GM23338 (cell line): ENCODE measurements at regions not wholly inside any gene's neighbourhood (a gene's known extent, or its start where the extent isn't known, plus 50 kb on each side); places are given as distances from the start of the nearest gene placed in this dataset.

Experiments
- ATAC-seq: fragments of 200-7000 bp; cut with Tn5 transposase; 3 replicates; pipeline ENCODE4 v1.9.1; 2020
- DNase-seq: peaks from one replicate; pipeline ENCODE4 v3.0.0-alpha.2; 2015; ENCODE audit warnings: low spot score
- H2AFZ ChIP-seq: fragments of 200-600 bp; sonication (generic); 2 replicates; pipeline ENCODE4 v1.8.0; 2016; ENCODE audit warnings: antibody characterized with exemption, mild to moderate bottlenecking, moderate library complexity
- H3F3A ChIP-seq: fragments of 200-600 bp; sonication (generic); replicated peaks from 2 replicates; pipeline ENCODE4 v1.8.0; 2017; ENCODE audit warnings: antibody characterized with exemption, mixed run types, low read depth
- H3K27ac ChIP-seq: fragments of 200-600 bp; sonication (generic); 2 replicates; pipeline ENCODE4 v1.6.1; 2016; ENCODE audit warnings: low read depth
- H3K27me3 ChIP-seq: fragments of 200-600 bp; sonication (generic); 2 replicates; pipeline ENCODE4 v1.8.0; 2016; ENCODE audit warnings: mild to moderate bottlenecking, mixed run types, moderate library complexity; ENCODE audit not compliant: insufficient read depth
- H3K36me3 ChIP-seq: fragments of 200-600 bp; sonication (generic); 2 replicates; pipeline ENCODE4 v1.8.0; 2016; ENCODE audit warnings: mild to moderate bottlenecking; ENCODE audit not compliant: insufficient read depth
- H3K4me1 ChIP-seq: fragments of 200-600 bp; sonication (generic); 2 replicates; pipeline ENCODE4 v1.8.0; 2016; ENCODE audit warnings: mild to moderate bottlenecking, moderate library complexity; ENCODE audit not compliant: insufficient read depth
- H3K4me2 ChIP-seq: fragments of 200-600 bp; sonication (generic); 2 replicates; pipeline ENCODE4 v1.7.1; 2017; ENCODE audit warnings: mixed run types
- H3K4me3 ChIP-seq: fragments of 200-600 bp; sonication (generic); 2 replicates; pipeline ENCODE4 v1.6.1; 2016; ENCODE audit warnings: mixed run types
- H3K79me2 ChIP-seq: fragments of 200-600 bp; sonication (generic); replicated peaks from 2 replicates; pipeline ENCODE4 v1.8.0; 2017; ENCODE audit warnings: mild to moderate bottlenecking; ENCODE audit not compliant: insufficient read depth
- H3K9me2 ChIP-seq: fragments of 200-600 bp; sonication (generic); 2 replicates; pipeline ENCODE4 v1.8.0; 2017; ENCODE audit not compliant: insufficient read depth
- H4K20me1 ChIP-seq: fragments of 200-600 bp; sonication (generic); replicated peaks from 2 replicates; pipeline ENCODE4 v1.8.0; 2017; ENCODE audit warnings: mild to moderate bottlenecking; ENCODE audit not compliant: insufficient read depth
- H3K27ac Mint-ChIP-seq: 2 replicates; pipeline ENCODE4 v1.8.0; 2020; ENCODE audit warnings: inconsistent platforms, mild to moderate bottlenecking, moderate library complexity, mixed read lengths
- H3K27me3 Mint-ChIP-seq: 3 replicates; pipeline ENCODE4 v1.8.0; 2022; ENCODE audit warnings: low read depth, mild to moderate bottlenecking, moderate library complexity, mixed read lengths, inconsistent platforms; ENCODE audit not compliant: insufficient read depth, poor library complexity
- H3K36me3 Mint-ChIP-seq: 3 replicates; pipeline ENCODE4 v1.8.0; 2021; ENCODE audit warnings: low read depth, mild to moderate bottlenecking, inconsistent platforms, moderate library complexity, mixed read lengths
- H3K4me1 Mint-ChIP-seq: 3 replicates; pipeline ENCODE4 v1.8.0; 2020; ENCODE audit warnings: mild to moderate bottlenecking, inconsistent platforms, mixed read lengths
- H3K4me3 Mint-ChIP-seq: 3 replicates; pipeline ENCODE4 v1.8.0; 2021; ENCODE audit warnings: moderate library complexity, mild to moderate bottlenecking, inconsistent platforms, mixed read lengths
- H3K9me3 Mint-ChIP-seq: 3 replicates; pipeline ENCODE4 v1.8.0; 2020; ENCODE audit warnings: moderate library complexity, mild to moderate bottlenecking, inconsistent platforms, mixed read lengths
- CREB1 ChIP-seq: fragments of 250-450 bp; sonication (Bioruptor Pico); IDR thresholded peaks from 2 replicates; pipeline ENCODE4 v1.5.0; 2020; ENCODE audit warnings: low read depth, mild to moderate bottlenecking, moderate library complexity
- CTCF ChIP-seq, 2 experiments: fragments of 200-600 bp in 1 of 2; sonication (generic) in 1 of 2; conservative IDR thresholded peaks; 2 replicates each; pipeline versions ENCODE4 v1.5.1 to v1.6.1; 2016 to 2017; ENCODE audit warnings: antibody characterized with exemption in 2 of 2, low read depth in 2 of 2, mild to moderate bottlenecking in 2 of 2, moderate library complexity in 1 of 2
- ETS1 ChIP-seq: IDR thresholded peaks from 2 replicates; pipeline ENCODE4 v1.6.1; 2016; ENCODE audit warnings: antibody characterized with exemption
- EZH2 ChIP-seq: fragments of 200-600 bp; sonication (generic); IDR thresholded peaks from one replicate; pipeline ENCODE4 v1.8.0; 2017; ENCODE audit warnings: antibody characterized with exemption, mild to moderate bottlenecking, low read depth; ENCODE audit not compliant: unreplicated experiment
- NANOG ChIP-seq: IDR thresholded peaks from 2 replicates; pipeline ENCODE4 v1.6.1; 2016; ENCODE audit warnings: antibody characterized with exemption, borderline replicate concordance
- REST ChIP-seq: IDR thresholded peaks from one replicate; pipeline ENCODE4 v1.6.1; 2018; ENCODE audit warnings: antibody characterized with exemption; ENCODE audit not compliant: unreplicated experiment
- STAT1 ChIP-seq: IDR thresholded peaks from one replicate; pipeline ENCODE4 v1.6.1; 2016; ENCODE audit warnings: antibody characterized with exemption; ENCODE audit not compliant: unreplicated experiment
- ZNF114 ChIP-seq: fragments of 250-450 bp; sonication (Bioruptor Pico); IDR thresholded peaks from 2 replicates; pipeline ENCODE4 v1.5.0; 2020; ENCODE audit warnings: mild to moderate bottlenecking, moderate library complexity
- ZNF331 ChIP-seq: fragments of 250-450 bp; sonication (Bioruptor Pico); IDR thresholded peaks from 2 replicates; pipeline ENCODE4 v1.5.0; 2020; ENCODE audit warnings: low read depth, mild to moderate bottlenecking, moderate library complexity

GRCh38 chr5:164497311-164498064 lies 992.1 kb downstream of the MAT2B start:
- H3K4me1 Mint-ChIP-seq, result peaks cover 32% of the 10 kb centered on the region
- TF ChIP-seq CREB1 (CRISPR knock-in tag), result no peak
- no peak for TF ChIP-seq STAT1
- Histone ChIP-seq H3F3A (no peaks in the 10 kb centered on the region), H3K36me3 (no peaks in the 10 kb centered on the region), H2AFZ (no peak overlapping the region), H3K9me2 (0 out of 2 replicates have a peak, but pooled peaks cover under 1% of the 10 kb centered on the region), H3K4me3 (no peak overlapping the region), H3K27ac (no peak overlapping the region), H4K20me1 (no peaks in the 10 kb centered on the region), H3K4me2 (no peak overlapping the region), H3K4me1 (peaks cover 30% of the 10 kb centered on the region), H3K27me3 (no peaks in the 10 kb centered on the region), H3K79me2 (no peaks in the 10 kb centered on the region)
- no peaks in the 10 kb centered on the region for H3K27me3 Mint-ChIP-seq
- H3K36me3 Mint-ChIP-seq, result no peaks in the 10 kb centered on the region; the same call in 2 of the 3 replicates
- peak overlapping the region; percentile 47; the same call in 1 of the 2 replicates for H3K27ac Mint-ChIP-seq
- ATAC-seq (no peak), DNase-seq (no peak)
- no peak overlapping the region for H3K4me3 Mint-ChIP-seq
- H3K9me3 Mint-ChIP-seq, result no peaks in the 10 kb centered on the region; the same call in 2 of the 3 replicates

- TF ChIP-seq ETS1, result no peak
- TF ChIP-seq NANOG, result peak; percentile 70; the same call in 1 of the 2 replicates
- Histone ChIP-seq H4K20me1 (no peaks in the 10 kb centered on the region), H3K36me3 (no peaks in the 10 kb centered on the region), H3K4me1 (peaks cover 30% of the 10 kb centered on the region), H3K27me3 (no peaks in the 10 kb centered on the region), H3K9me2 (no peaks in the 10 kb centered on the region), H3F3A (no peaks in the 10 kb centered on the region), H3K79me2 (no peaks in the 10 kb centered on the region), H3K4me3 (peak overlapping the region; percentile 9; the same call in 1 of the 2 replicates), H2AFZ (no peak overlapping the region), H3K4me2 (0 out of 2 replicates have a peak overlapping the region, but pooled peaks have one; percentile 42), H3K27ac (0 out of 2 replicates have a peak overlapping the region, but pooled peaks have one; percentile 8)
- no peaks in the 10 kb centered on the region; the same call in 2 of the 3 replicates for H3K36me3 Mint-ChIP-seq
- no peaks in the 10 kb centered on the region; the same call in 2 of the 3 replicates for H3K9me3 Mint-ChIP-seq
- peaks cover 32% of the 10 kb centered on the region for H3K4me1 Mint-ChIP-seq
- H3K27ac Mint-ChIP-seq, result peak overlapping the region; percentile 85
- DNase-seq (peak; percentile 75), ATAC-seq (peak; percentile 67)
- 0 out of 3 replicates have a peak overlapping the region, but pooled peaks have one; percentile 11 for H3K4me3 Mint-ChIP-seq
- no peaks in the 10 kb centered on the region for H3K27me3 Mint-ChIP-seq
Observed at GRCh38 chr5:164498438-164498837, 993.0 kb downstream of the MAT2B start.

- Mint-ChIP-seq H3K27me3 (peaks cover 2% of the 10 kb centered on the region), H3K4me3 (no peak overlapping the region), H3K4me1 (peaks cover 32% of the 10 kb centered on the region), H3K9me3 (no peaks in the 10 kb centered on the region; the same call in 2 of the 3 replicates), H3K36me3 (no peaks in the 10 kb centered on the region; the same call in 2 of the 3 replicates), H3K27ac (no peak overlapping the region; the same call in 1 of the 2 replicates)
- H2AFZ ChIP-seq, result no peak overlapping the region
- H3K4me2 ChIP-seq, result no peak overlapping the region
- H3K27me3 ChIP-seq, result no peaks in the 10 kb centered on the region
- H4K20me1 ChIP-seq, result no peaks in the 10 kb centered on the region
- no peak overlapping the region for H3K27ac ChIP-seq
- H3K9me2 ChIP-seq, result no peaks in the 10 kb centered on the region
- H3K36me3 ChIP-seq, result no peaks in the 10 kb centered on the region
- H3K4me3 ChIP-seq, result no peak overlapping the region
- ATAC-seq, result no peak
- H3F3A ChIP-seq, result no peaks in the 10 kb centered on the region
- peaks cover 30% of the 10 kb centered on the region for H3K4me1 ChIP-seq
- DNase-seq, result no peak
- H3K79me2 ChIP-seq, result no peaks in the 10 kb centered on the region
- TF ChIP-seq ETS1 (no peak), NANOG (no peak), REST (no peak), ZNF331 (CRISPR knock-in tag) (no peak), ZNF114 (CRISPR knock-in tag) (no peak), CTCF (conservative IDR thresholded peaks at IDR 0.05; ENCODE audit: low read depth in 2 of 2) (no peak), EZH2 (no peak)
Observed at GRCh38 chr5:164500856-164501255, 995.4 kb downstream of the MAT2B start.
